Ectodermal cell (in vitro differentiated cells): ENCODE measurements at regions not wholly inside any gene's neighbourhood (a gene's known extent, or its start where the extent isn't known, plus 50 kb on each side); places are given as distances from the start of the nearest gene placed in this dataset.

Source experiments
- H3K27ac ChIP-seq: 2 replicates; pipeline ENCODE4 v1.7.0; 2013; ENCODE audit warnings: mild to moderate bottlenecking, low read depth, low read length; ENCODE audit not compliant: insufficient read depth, poor library complexity, severe bottlenecking
- H3K27me3 ChIP-seq: 2 replicates; pipeline ENCODE4 v1.7.0; 2013; ENCODE audit warnings: mild to moderate bottlenecking, low read length; ENCODE audit not compliant: insufficient read depth, control insufficient read depth, poor library complexity, severe bottlenecking
- H3K36me3 ChIP-seq: one replicate; pipeline ENCODE4 v1.7.0; 2013; ENCODE audit warnings: low read length; ENCODE audit not compliant: control insufficient read depth, insufficient read depth
- H3K4me1 ChIP-seq: one replicate; pipeline ENCODE4 v1.7.0; 2013; ENCODE audit warnings: low read length; ENCODE audit not compliant: control insufficient read depth, insufficient read depth
- H3K4me3 ChIP-seq: 2 replicates; pipeline ENCODE4 v1.7.0; 2013; ENCODE audit warnings: low read depth, low read length, control low read depth; ENCODE audit not compliant: insufficient read depth
- H3K9me3 ChIP-seq: 2 replicates; pipeline ENCODE4 v1.7.0; 2013; ENCODE audit warnings: mild to moderate bottlenecking, low read length, moderate library complexity; ENCODE audit not compliant: control insufficient read depth
- WGBS, 2 experiments: methylation state at CpG; one replicate each; pipeline ENCODE4 v1.1.7; 2013; ENCODE audit warnings: missing lambda C conversion rate in 2 of 2; 5-methylcytosine and 5-hydroxymethylcytosine counted together

GRCh38 chr3:107992976-107993684 is 97.7 kb downstream of the CD47 start:
- H3K27me3 ChIP-seq: no peaks in the 10 kb centered on the region
- no peak overlapping the region for H3K27ac ChIP-seq
- no peaks in the 10 kb centered on the region for H3K4me1 ChIP-seq
- H3K4me3 ChIP-seq: no peak overlapping the region
- no peaks in the 10 kb centered on the region for H3K9me3 ChIP-seq
- WGBS, 2 experiments: 91% methylated on average over 9 of the region's 9 CpGs
- no peaks in the 10 kb centered on the region for H3K36me3 ChIP-seq

DNA sequence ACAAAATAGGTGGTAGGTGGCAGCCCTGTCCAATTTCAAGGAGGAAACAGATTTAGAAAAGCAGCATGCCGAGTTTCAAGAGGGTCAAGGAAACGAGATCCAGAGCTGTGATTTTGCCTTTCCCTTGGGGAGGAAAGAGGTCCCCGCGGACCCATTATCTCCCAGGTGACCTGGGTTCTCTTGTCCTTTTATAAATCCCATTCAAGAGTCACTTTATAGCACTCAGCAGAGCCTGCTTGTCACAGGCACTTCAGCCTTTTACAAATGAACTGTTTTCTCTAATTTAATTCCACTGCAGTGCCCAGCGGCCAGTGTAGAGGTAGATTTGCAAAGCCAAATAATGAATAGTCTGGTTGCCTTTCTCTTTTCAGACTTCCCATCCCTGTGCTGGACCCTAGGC is 99.9 kb downstream of the CD47 start:
- H3K4me3 ChIP-seq: no peak overlapping the region
- no peaks in the 10 kb centered on the region for H3K36me3 ChIP-seq
- H3K27ac ChIP-seq: no peak overlapping the region
- no peaks in the 10 kb centered on the region for H3K27me3 ChIP-seq
- no peaks in the 10 kb centered on the region for H3K4me1 ChIP-seq
- WGBS, 2 experiments: 90 to 94% methylated on average over 5 of the region's 5 CpGs
- no peaks in the 10 kb centered on the region for H3K9me3 ChIP-seq

- no peak overlapping the region for H3K27ac ChIP-seq
- H3K4me3 ChIP-seq: no peak overlapping the region
- H3K27me3 ChIP-seq: no peaks in the 10 kb centered on the region
- H3K9me3 ChIP-seq: no peaks in the 10 kb centered on the region
- no peaks in the 10 kb centered on the region for H3K36me3 ChIP-seq
- no peaks in the 10 kb centered on the region for H3K4me1 ChIP-seq
- 93 to 95% methylated on average over 6 of the region's 6 CpGs for WGBS, 2 experiments
These were observed 100.4 kb downstream of the CD47 start for GRCh38 chr3:107990433-107990832.

GRCh38 chr3:107989661-107990060 is 101.2 kb downstream of the CD47 start:
- WGBS, 2 experiments: 60 to 72% methylated on average over 4 of the region's 4 CpGs
- no peaks in the 10 kb centered on the region for H3K27me3 ChIP-seq
- no peak overlapping the region for H3K27ac ChIP-seq
- no peaks in the 10 kb centered on the region for H3K9me3 ChIP-seq
- H3K4me1 ChIP-seq: no peaks in the 10 kb centered on the region
- H3K4me3 ChIP-seq: no peak overlapping the region
- H3K36me3 ChIP-seq: no peaks in the 10 kb centered on the region

DNA sequence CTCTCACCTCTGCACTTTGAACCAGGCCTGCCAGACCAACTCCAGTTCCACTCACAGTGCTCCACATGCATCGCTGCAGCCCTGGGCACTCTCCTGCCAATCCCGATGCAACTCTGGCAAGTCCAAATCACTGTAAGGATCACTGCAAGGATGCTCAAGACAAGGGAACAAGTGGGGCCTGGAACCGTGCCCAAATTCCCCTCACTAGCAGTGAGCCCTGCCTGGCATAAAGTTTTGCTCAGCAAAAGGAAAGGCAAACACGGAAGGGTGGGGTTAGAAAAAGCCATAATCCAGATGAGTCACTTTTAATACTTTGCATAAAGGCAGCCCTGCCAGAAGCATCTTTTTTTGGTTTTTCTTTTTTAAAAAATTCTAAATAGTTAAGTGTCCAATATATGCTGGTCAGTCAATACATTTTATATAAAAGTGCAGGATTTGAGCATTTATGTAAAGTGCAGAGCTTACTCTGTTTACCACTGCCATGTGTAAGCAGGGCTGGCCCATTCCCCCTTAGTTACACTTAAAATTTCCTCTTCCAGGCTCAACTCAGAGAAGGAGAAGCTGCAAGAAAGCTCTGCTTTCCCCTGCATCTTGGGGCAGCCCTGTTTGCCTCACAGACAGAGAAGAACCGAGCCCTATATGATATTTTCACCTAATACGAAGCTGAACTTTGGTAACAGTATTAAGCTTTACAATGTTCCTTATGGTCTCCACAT is 102.2 kb downstream of the CD47 start:
- 81 to 88% methylated on average over 6 of the region's 6 CpGs for WGBS, 2 experiments
- no peak overlapping the region for H3K4me3 ChIP-seq
- no peaks in the 10 kb centered on the region for H3K36me3 ChIP-seq
- no peaks in the 10 kb centered on the region for H3K27me3 ChIP-seq
- no peaks in the 10 kb centered on the region for H3K9me3 ChIP-seq
- H3K4me1 ChIP-seq: no peaks in the 10 kb centered on the region
- H3K27ac ChIP-seq: no peak overlapping the region

DNA sequence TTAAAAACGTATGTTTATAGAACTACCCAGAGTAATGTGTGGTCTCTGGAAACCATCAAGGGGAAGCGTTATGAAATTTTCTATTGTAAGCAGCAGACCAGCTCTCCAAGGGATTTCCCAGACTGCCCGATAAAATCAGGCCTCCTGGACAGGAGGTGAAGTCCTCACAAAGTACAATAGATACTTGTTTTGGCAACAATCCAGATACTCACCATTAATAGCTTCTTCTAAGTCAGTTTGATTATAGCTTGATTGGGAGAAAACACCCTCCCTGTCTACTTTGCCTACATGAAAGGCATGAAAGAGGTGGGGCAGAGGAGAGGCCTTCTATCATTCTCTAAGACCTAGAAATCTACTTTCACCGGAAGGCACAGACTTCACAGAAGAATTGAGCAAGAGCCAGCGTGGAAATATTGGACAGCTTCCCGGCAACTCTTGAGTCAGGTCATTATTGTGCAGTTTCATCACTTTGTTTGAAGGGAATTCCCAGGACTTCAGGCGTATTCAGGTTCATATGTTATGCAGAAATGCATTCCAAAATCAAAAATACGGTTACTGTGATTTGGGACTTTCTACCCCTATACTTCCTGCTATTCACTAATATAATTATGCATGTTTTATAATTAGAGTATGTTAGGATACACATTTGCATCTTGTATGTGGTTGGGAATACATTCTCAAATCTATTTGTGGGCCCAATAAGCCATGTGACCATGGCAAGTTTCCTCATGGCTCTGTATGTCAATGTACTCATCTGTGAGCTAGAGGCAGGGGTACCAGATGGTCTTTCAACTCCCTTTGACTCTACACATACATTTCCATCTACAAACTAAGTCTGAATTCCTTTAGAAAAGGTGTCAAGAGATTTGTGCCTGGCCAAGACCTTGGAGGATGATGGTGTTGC is 103.5 kb downstream of the CD47 start:
- no peaks in the 10 kb centered on the region for H3K4me1 ChIP-seq
- H3K27ac ChIP-seq: no peak overlapping the region
- H3K9me3 ChIP-seq: no peaks in the 10 kb centered on the region
- H3K36me3 ChIP-seq: no peaks in the 10 kb centered on the region
- no peak overlapping the region for H3K4me3 ChIP-seq
- 95 to 96% methylated on average over 7 of the region's 8 CpGs for WGBS, 2 experiments
- H3K27me3 ChIP-seq: no peaks in the 10 kb centered on the region

- H3K4me1 ChIP-seq: no peaks in the 10 kb centered on the region
- H3K27me3 ChIP-seq: no peaks in the 10 kb centered on the region
- 88 to 89% methylated on average over 4 of the region's 4 CpGs for WGBS, 2 experiments
- H3K4me3 ChIP-seq: no peak overlapping the region
- H3K27ac ChIP-seq: no peak overlapping the region
- H3K36me3 ChIP-seq: no peaks in the 10 kb centered on the region
- no peaks in the 10 kb centered on the region for H3K9me3 ChIP-seq
These were observed 104.3 kb downstream of the CD47 start for GRCh38 chr3:107986505-107986904.

DNA sequence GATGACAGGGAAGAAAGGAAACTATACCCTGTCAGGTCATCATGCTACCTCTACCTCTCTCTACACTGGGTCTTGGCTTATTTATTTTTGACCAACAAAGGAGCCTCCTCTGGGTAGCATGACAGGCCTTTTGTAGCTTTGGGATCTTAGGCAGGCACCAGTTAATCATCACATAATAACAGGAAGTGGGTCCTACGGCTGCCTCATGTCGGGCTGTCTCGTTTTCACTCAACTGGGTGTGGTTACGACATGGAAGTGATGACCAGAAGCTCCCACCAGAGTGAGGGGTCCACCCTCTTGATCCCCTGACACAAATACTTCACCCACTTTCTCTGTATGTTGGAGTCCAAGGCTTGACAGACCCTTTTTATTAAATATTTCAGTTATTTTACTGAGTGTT is 105.3 kb downstream of the CD47 start:
- H3K4me3 ChIP-seq: no peak overlapping the region
- 91 to 92% methylated on average over 4 of the region's 4 CpGs for WGBS, 2 experiments
- no peaks in the 10 kb centered on the region for H3K9me3 ChIP-seq
- H3K36me3 ChIP-seq: no peaks in the 10 kb centered on the region
- H3K27me3 ChIP-seq: no peaks in the 10 kb centered on the region
- no peaks in the 10 kb centered on the region for H3K4me1 ChIP-seq
- H3K27ac ChIP-seq: no peak overlapping the region

GRCh38 chr3:107983247-107983646 is 107.6 kb downstream of the CD47 start:
- H3K36me3 ChIP-seq: no peaks in the 10 kb centered on the region

GRCh38 chr3:107982165-107982564 is 108.7 kb downstream of the CD47 start:
- H3K27ac ChIP-seq: no peak overlapping the region
- 92 to 100% methylated on average over 1 of the region's 1 CpG for WGBS, 2 experiments
- H3K4me1 ChIP-seq: peaks cover 3% of the 10 kb centered on the region

More at GRCh38 chr3:107983247-107983646, 107.6 kb downstream of the CD47 start:
- Histone ChIP-seq H3K27ac (no peak overlapping the region), H3K9me3 (no peaks in the 10 kb centered on the region), H3K4me1 (peaks cover 3% of the 10 kb centered on the region), H3K4me3 (no peak overlapping the region), H3K27me3 (no peaks in the 10 kb centered on the region)
- WGBS, 2 experiments: 89 to 95% methylated on average over 3 of the region's 3 CpGs

More at GRCh38 chr3:107982165-107982564, 108.7 kb downstream of the CD47 start:
- no peaks in the 10 kb centered on the region for H3K36me3 ChIP-seq
- H3K4me3 ChIP-seq: no peak overlapping the region
- H3K9me3 ChIP-seq: no peaks in the 10 kb centered on the region
- H3K27me3 ChIP-seq: no peaks in the 10 kb centered on the region
